ENCODE measurements at regions not wholly inside any gene's neighbourhood (a gene's known extent, or its start where the extent isn't known, plus 50 kb on each side); places are given as distances from the start of the nearest gene placed in this dataset.

DNA sequence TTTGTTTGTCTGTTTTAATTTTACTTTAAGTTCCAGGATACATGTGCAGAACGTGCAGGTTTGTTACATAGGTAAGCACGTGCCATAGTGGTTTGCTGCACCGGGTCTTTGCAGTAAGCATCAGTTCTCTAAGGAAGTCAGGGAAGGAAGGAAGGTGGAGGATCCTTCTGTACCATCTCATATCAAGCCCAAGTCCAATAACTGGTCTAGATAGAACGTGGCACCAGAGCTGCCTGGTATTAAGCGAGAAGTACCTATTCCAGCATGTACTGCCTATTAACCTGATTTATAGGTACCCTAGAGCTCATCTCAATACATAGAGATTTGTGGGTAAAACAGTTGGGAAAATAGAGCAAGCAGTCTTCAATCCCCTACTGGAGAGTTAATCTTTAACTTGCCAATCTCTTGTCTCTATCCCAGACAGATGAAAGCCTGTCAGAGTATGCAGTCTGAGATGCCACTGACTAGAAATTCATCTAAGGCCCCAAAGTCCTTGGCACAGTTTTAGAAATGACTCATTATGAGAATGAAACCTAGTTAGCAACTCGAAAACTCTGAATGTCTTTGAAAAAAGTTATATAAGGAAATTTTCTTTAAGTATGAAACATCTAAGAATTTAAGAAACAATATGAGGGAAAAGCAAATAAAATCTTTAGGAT is 144.9 kb downstream of the TFAP2A start:
- ChIA-PET POLR2A (ENCODE audit: unreplicated experiment) (no interaction called here), CTCF (interaction anchor here (0.5 kb wide), 1 partner anchor 58 kb away, joined by 3 read pairs; no protein-coding TSS in a partner anchor)
- H3K9me2 ChIP-seq (replicated peaks; ENCODE audit: low read length): no peaks in the 10 kb centered on the region
- no peaks in the 10 kb centered on the region for H4K20me1 ChIP-seq (ENCODE audit: low read length)
- H3K27me3 ChIP-seq (ENCODE audit: low read length): no peaks in the 10 kb centered on the region
- H3K9me3 ChIP-seq (ENCODE audit: low read length): no peaks in the 10 kb centered on the region
- BruUV-seq (replicated peaks): no TSS peak
- peak; percentile 65 for DNase-seq
- TF ChIP-seq EZH2 (IDR thresholded peaks at IDR 0.05; ENCODE audit: low read length, unreplicated experiment) (no peak), EZH2phosphoT487 (IDR thresholded peaks at IDR 0.05; ENCODE audit: borderline replicate concordance, low read length) (no peak)
- TF ChIP-seq, protein P1, sequence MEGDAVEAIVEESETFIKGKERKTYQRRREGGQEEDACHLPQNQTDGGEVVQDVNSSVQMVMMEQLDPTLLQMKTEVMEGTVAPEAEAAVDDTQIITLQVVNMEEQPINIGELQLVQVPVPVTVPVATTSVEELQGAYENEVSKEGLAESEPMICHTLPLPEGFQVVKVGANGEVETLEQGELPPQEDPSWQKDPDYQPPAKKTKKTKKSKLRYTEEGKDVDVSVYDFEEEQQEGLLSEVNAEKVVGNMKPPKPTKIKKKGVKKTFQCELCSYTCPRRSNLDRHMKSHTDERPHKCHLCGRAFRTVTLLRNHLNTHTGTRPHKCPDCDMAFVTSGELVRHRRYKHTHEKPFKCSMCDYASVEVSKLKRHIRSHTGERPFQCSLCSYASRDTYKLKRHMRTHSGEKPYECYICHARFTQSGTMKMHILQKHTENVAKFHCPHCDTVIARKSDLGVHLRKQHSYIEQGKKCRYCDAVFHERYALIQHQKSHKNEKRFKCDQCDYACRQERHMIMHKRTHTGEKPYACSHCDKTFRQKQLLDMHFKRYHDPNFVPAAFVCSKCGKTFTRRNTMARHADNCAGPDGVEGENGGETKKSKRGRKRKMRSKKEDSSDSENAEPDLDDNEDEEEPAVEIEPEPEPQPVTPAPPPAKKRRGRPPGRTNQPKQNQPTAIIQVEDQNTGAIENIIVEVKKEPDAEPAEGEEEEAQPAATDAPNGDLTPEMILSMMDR (conservative IDR thresholded peaks at IDR 0.05; ENCODE audit: low read depth, low read length): no peak
- no peak overlapping the region for H3K27ac ChIP-seq (ENCODE audit: low read length)
- no peaks in the 10 kb centered on the region for H3K79me2 ChIP-seq (ENCODE audit: low read length)
- no peak overlapping the region for H2AFZ ChIP-seq (ENCODE audit: low read length)
- H3K4me3 ChIP-seq (ENCODE audit: low read length): no peak overlapping the region
- no peak overlapping the region for H3K9ac ChIP-seq (ENCODE audit: low read length)
- no peak overlapping the region for H3K4me2 ChIP-seq (ENCODE audit: low read length)
- peak; percentile 37; the same call in 1 of the 2 replicates for ATAC-seq
- peaks cover 7% of the 10 kb centered on the region; the same call in 1 of the 2 replicates for H3K4me1 ChIP-seq (ENCODE audit: insufficient read depth, low read length)
- no peaks in the 10 kb centered on the region for H3K36me3 ChIP-seq (ENCODE audit: low read depth, low read length)
- no peaks in the 10 kb centered on the region for H3F3A ChIP-seq (ENCODE audit: low read length, unreplicated experiment)
- intact Hi-C loops (cut with micrococcal nuclease): no loop called here

DNA sequence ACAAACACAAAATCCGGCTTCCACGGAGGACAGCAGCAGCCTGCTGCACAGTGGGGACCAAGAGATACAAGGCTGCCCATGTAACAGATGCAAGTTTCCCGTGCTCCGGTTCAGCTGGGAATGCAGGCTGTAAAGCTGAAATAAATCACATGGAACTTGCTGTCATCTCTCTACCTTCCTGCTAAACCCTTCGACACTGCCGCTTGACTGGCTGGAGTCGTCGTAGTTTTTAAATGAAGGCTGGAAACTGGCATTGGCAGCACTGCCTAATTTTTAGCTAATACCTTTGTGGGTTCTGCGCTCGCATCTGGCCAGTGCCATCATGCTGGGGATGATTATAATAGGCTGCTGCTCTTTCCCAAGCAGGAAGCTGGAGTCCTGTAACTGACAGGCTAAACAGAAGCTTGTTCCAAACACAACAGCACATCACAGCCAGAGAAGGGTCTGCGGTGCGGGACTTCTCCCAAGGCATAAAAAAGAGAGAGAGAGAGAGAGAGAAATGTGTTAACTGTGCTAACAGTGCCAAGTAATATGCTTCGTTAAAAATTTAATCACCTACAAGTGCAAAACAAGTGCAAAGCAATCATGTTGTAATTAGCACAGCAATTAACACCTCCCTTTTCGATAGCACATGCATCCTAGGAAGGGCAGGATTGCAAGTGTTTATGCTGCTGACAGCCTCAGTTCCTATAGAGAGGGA is 146.1 kb downstream of the TFAP2A start:
- Histone ChIP-seq H3K4me2 (ENCODE audit: low read length) (peak overlapping the region; percentile 37; the same call in 1 of the 2 replicates), H3K9me2 (replicated peaks; ENCODE audit: low read length) (no peaks in the 10 kb centered on the region), H3K27me3 (ENCODE audit: low read length) (no peaks in the 10 kb centered on the region), H3K79me2 (ENCODE audit: low read length) (no peaks in the 10 kb centered on the region), H4K20me1 (ENCODE audit: low read length) (no peaks in the 10 kb centered on the region), H3K36me3 (ENCODE audit: low read depth, low read length) (no peaks in the 10 kb centered on the region), H2AFZ (ENCODE audit: low read length) (peak overlapping the region; percentile 10), H3K27ac (ENCODE audit: low read length) (no peak overlapping the region), H3K9ac (ENCODE audit: low read length) (no peak overlapping the region), H3K9me3 (ENCODE audit: low read length) (no peaks in the 10 kb centered on the region), H3K4me3 (ENCODE audit: low read length) (no peak overlapping the region), H3F3A (ENCODE audit: low read length, unreplicated experiment) (no peaks in the 10 kb centered on the region), H3K4me1 (ENCODE audit: insufficient read depth, low read length) (peaks cover 7% of the 10 kb centered on the region; the same call in 1 of the 2 replicates)
- no peak for DNase-seq
- peak; percentile 53 for ATAC-seq
- CTCF ChIA-PET: interaction anchor here (0.6 kb wide), 1 partner anchor 10 kb away, joined by 3 read pairs; no protein-coding TSS in a partner anchor
- BruUV-seq (replicated peaks): no TSS peak
- intact Hi-C loops (cut with micrococcal nuclease): no loop called here
- POLR2A ChIA-PET (ENCODE audit: unreplicated experiment): interaction anchor here (0.6 kb wide), 1 partner anchor 11 kb away, joined by 7 read pairs; no protein-coding TSS in a partner anchor
- TF ChIP-seq EZH2 (IDR thresholded peaks at IDR 0.05; ENCODE audit: low read length, unreplicated experiment): no peak

DNA sequence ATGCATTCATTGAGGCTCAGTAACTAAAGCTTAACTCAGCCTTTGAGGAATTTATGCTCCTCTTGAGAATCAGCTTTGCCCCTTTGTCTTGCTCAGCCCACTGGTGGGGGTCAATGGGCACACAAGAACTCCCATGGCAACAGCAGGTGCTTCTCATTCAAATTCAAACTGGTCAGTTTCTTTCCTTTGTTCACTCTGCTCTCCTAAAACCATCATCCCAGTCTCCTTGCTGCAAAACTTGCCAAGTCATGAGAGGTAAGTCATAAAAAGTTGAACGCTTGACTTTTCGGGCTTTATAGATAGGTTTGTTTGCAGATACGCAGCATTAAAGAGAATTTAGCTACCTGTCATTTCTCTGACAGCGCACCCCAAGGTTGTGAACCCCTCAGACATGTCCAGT is 146.8 kb downstream of the TFAP2A start:
- BruUV-seq (replicated peaks): no TSS peak
- Histone ChIP-seq H3K4me1 (ENCODE audit: insufficient read depth, low read length) (peaks cover 7% of the 10 kb centered on the region; the same call in 1 of the 2 replicates), H2AFZ (ENCODE audit: low read length) (peak overlapping the region; percentile 10), H3K4me2 (ENCODE audit: low read length) (peak overlapping the region; percentile 37; the same call in 1 of the 2 replicates), H3K9me2 (replicated peaks; ENCODE audit: low read length) (no peaks in the 10 kb centered on the region), H3K27ac (ENCODE audit: low read length) (no peak overlapping the region), H3K36me3 (ENCODE audit: low read depth, low read length) (no peaks in the 10 kb centered on the region), H3K9me3 (ENCODE audit: low read length) (no peaks in the 10 kb centered on the region), H4K20me1 (ENCODE audit: low read length) (no peaks in the 10 kb centered on the region), H3F3A (ENCODE audit: low read length, unreplicated experiment) (no peaks in the 10 kb centered on the region), H3K9ac (ENCODE audit: low read length) (no peak overlapping the region), H3K79me2 (ENCODE audit: low read length) (no peaks in the 10 kb centered on the region), H3K27me3 (ENCODE audit: low read length) (no peaks in the 10 kb centered on the region), H3K4me3 (ENCODE audit: low read length) (no peak overlapping the region)
- ChIA-PET POLR2A (ENCODE audit: unreplicated experiment) (no interaction called here), CTCF (interaction anchor here (0.6 kb wide), 1 partner anchor 9 kb away, joined by 3 read pairs; no protein-coding TSS in a partner anchor)
- ATAC-seq (no peak), DNase-seq (no peak)
- TF ChIP-seq, protein P1 (conservative IDR thresholded peaks at IDR 0.05; ENCODE audit: low read depth, low read length): no peak
- TF ChIP-seq EZH2phosphoT487 (IDR thresholded peaks at IDR 0.05; ENCODE audit: borderline replicate concordance, low read length) (no peak), EZH2 (IDR thresholded peaks at IDR 0.05; ENCODE audit: low read length, unreplicated experiment) (no peak)
- intact Hi-C loops (cut with micrococcal nuclease): no loop called here

Data from PC-3 (cell line).